ENCODE measurements at regions not wholly inside any gene's neighbourhood (a gene's known extent, or its start where the extent isn't known, plus 50 kb on each side); places are given as distances from the start of the nearest gene placed in this dataset.
"Not testable (repeated sequence)": the region's sequence is repeated elsewhere in the genome, so short reads cannot be mapped to it uniquely, and the experiment has no call there.

GRCh38 chr2:159880729-159881128 is 82.7 kb upstream of the CD302 start:
- H3K4me3 Mint-ChIP-seq = no peak overlapping the region
- no peaks in the 10 kb centered on the region for H3K27me3 Mint-ChIP-seq
- no peaks in the 10 kb centered on the region for H3K9me3 Mint-ChIP-seq
- peaks cover 81% of the 10 kb centered on the region for H3K36me3 Mint-ChIP-seq (ENCODE audit: low read depth)
- peaks cover 45% of the 10 kb centered on the region for H3K4me1 Mint-ChIP-seq (ENCODE audit: low read depth)
- H3K27ac Mint-ChIP-seq = no peak overlapping the region

- Mint-ChIP-seq H3K4me1 (ENCODE audit: low read depth) (peaks cover 52% of the 10 kb centered on the region), H3K27ac (peak overlapping the region; percentile 78), H3K36me3 (ENCODE audit: low read depth) (peaks cover 80% of the 10 kb centered on the region), H3K9me3 (no peaks in the 10 kb centered on the region), H3K27me3 (no peaks in the 10 kb centered on the region), H3K4me3 (no peak overlapping the region)
Observed at GRCh38 chr2:159879051-159879604, 81.1 kb upstream of the CD302 start.

- H3K4me1 Mint-ChIP-seq (ENCODE audit: low read depth) = peaks cover 43% of the 10 kb centered on the region
- no peak overlapping the region for H3K27ac Mint-ChIP-seq
- H3K4me3 Mint-ChIP-seq = no peak overlapping the region
- H3K9me3 Mint-ChIP-seq = no peaks in the 10 kb centered on the region
- H3K36me3 Mint-ChIP-seq (ENCODE audit: low read depth) = peaks cover 65% of the 10 kb centered on the region
- no peaks in the 10 kb centered on the region for H3K27me3 Mint-ChIP-seq
Observed at GRCh38 chr2:159875083-159875482, 77.1 kb upstream of the CD302 start.

- Mint-ChIP-seq H3K36me3 (ENCODE audit: low read depth) (peaks cover 57% of the 10 kb centered on the region), H3K27me3 (no peaks in the 10 kb centered on the region), H3K27ac (no peak overlapping the region), H3K4me3 (no peak overlapping the region), H3K9me3 (no peaks in the 10 kb centered on the region), H3K4me1 (ENCODE audit: low read depth) (peaks cover 26% of the 10 kb centered on the region)
Observed at GRCh38 chr2:159873258-159873657, 75.2 kb upstream of the CD302 start.

GRCh38 chr2:159872353-159872752 is 74.3 kb upstream of the CD302 start:
- peaks cover 20% of the 10 kb centered on the region for H3K4me1 Mint-ChIP-seq (ENCODE audit: low read depth)
- H3K27ac Mint-ChIP-seq = no peak overlapping the region
- H3K27me3 Mint-ChIP-seq = no peaks in the 10 kb centered on the region
- no peaks in the 10 kb centered on the region for H3K9me3 Mint-ChIP-seq
- H3K36me3 Mint-ChIP-seq (ENCODE audit: low read depth) = peaks cover 57% of the 10 kb centered on the region
- no peak overlapping the region for H3K4me3 Mint-ChIP-seq

GRCh38 chr2:159868598-159869159 is 70.7 kb upstream of the CD302 start:
- H3K4me3 Mint-ChIP-seq; H3K9me3 Mint-ChIP-seq; H3K4me1 Mint-ChIP-seq (ENCODE audit: low read depth); H3K27me3 Mint-ChIP-seq; H3K27ac Mint-ChIP-seq: not testable (repeated sequence)
- H3K36me3 Mint-ChIP-seq (ENCODE audit: low read depth) = peaks cover 66% of the 10 kb centered on the region

- H3K27me3 Mint-ChIP-seq = no peaks in the 10 kb centered on the region
- peaks cover 69% of the 10 kb centered on the region for H3K36me3 Mint-ChIP-seq (ENCODE audit: low read depth)
- H3K4me1 Mint-ChIP-seq (ENCODE audit: low read depth) = no peaks in the 10 kb centered on the region
- no peak overlapping the region for H3K4me3 Mint-ChIP-seq
- H3K9me3 Mint-ChIP-seq = no peaks in the 10 kb centered on the region
- no peak overlapping the region for H3K27ac Mint-ChIP-seq
Observed at GRCh38 chr2:159867567-159868361, 69.8 kb upstream of the CD302 start.

- Mint-ChIP-seq H3K4me1 (ENCODE audit: low read depth) (peaks cover 13% of the 10 kb centered on the region), H3K36me3 (ENCODE audit: low read depth) (peaks cover 76% of the 10 kb centered on the region)
Observed at GRCh38 chr2:159863526-159864160, 65.6 kb upstream of the CD302 start.

GRCh38 chr2:159860581-159861310 is 62.7 kb upstream of the CD302 start:
- H3K9me3 Mint-ChIP-seq = no peaks in the 10 kb centered on the region
- H3K4me3 Mint-ChIP-seq = no peak overlapping the region
- peaks cover 66% of the 10 kb centered on the region for H3K36me3 Mint-ChIP-seq (ENCODE audit: low read depth)
- H3K27ac Mint-ChIP-seq = no peak overlapping the region
- H3K27me3 Mint-ChIP-seq = no peaks in the 10 kb centered on the region
- peaks cover 13% of the 10 kb centered on the region for H3K4me1 Mint-ChIP-seq (ENCODE audit: low read depth)

More at GRCh38 chr2:159863526-159864160, 65.6 kb upstream of the CD302 start:
- H3K27ac Mint-ChIP-seq = no peak overlapping the region
- H3K27me3 Mint-ChIP-seq = no peaks in the 10 kb centered on the region
- H3K9me3 Mint-ChIP-seq = no peaks in the 10 kb centered on the region
- H3K4me3 Mint-ChIP-seq = no peak overlapping the region

GRCh38 chr2:159859583-159859982 is 61.6 kb upstream of the CD302 start:
- Mint-ChIP-seq H3K36me3 (ENCODE audit: low read depth) (peaks cover 66% of the 10 kb centered on the region), H3K4me1 (ENCODE audit: low read depth) (peaks cover 13% of the 10 kb centered on the region), H3K4me3 (no peak overlapping the region), H3K9me3 (no peaks in the 10 kb centered on the region), H3K27ac (no peak overlapping the region), H3K27me3 (no peaks in the 10 kb centered on the region)

GRCh38 chr2:159856760-159857159 is 58.8 kb upstream of the CD302 start:
- Mint-ChIP-seq H3K9me3 (no peaks in the 10 kb centered on the region), H3K27me3 (no peaks in the 10 kb centered on the region), H3K36me3 (ENCODE audit: low read depth) (peaks cover 60% of the 10 kb centered on the region), H3K4me1 (ENCODE audit: low read depth) (peaks cover 13% of the 10 kb centered on the region), H3K4me3 (no peak overlapping the region), H3K27ac (no peak overlapping the region)

GRCh38 chr2:159855557-159856061 is 57.6 kb upstream of the CD302 start:
- Mint-ChIP-seq H3K4me1 (ENCODE audit: low read depth) (peaks cover 8% of the 10 kb centered on the region), H3K4me3 (no peak overlapping the region), H3K27ac (peak overlapping the region; percentile 31), H3K27me3 (no peaks in the 10 kb centered on the region), H3K9me3 (no peaks in the 10 kb centered on the region), H3K36me3 (ENCODE audit: low read depth) (peaks cover 66% of the 10 kb centered on the region)

GRCh38 chr2:159855143-159855542 is 57.1 kb upstream of the CD302 start:
- Mint-ChIP-seq H3K4me3 (no peak overlapping the region), H3K27ac (peak overlapping the region; percentile 31), H3K27me3 (no peaks in the 10 kb centered on the region), H3K9me3 (no peaks in the 10 kb centered on the region), H3K4me1 (ENCODE audit: low read depth) (peaks cover 5% of the 10 kb centered on the region), H3K36me3 (ENCODE audit: low read depth) (peaks cover 64% of the 10 kb centered on the region)

- H3K4me3 Mint-ChIP-seq = no peak overlapping the region
- peaks cover 66% of the 10 kb centered on the region for H3K36me3 Mint-ChIP-seq (ENCODE audit: low read depth)
- H3K27ac Mint-ChIP-seq = no peak overlapping the region
- H3K4me1 Mint-ChIP-seq (ENCODE audit: low read depth) = peaks cover 5% of the 10 kb centered on the region
- no peaks in the 10 kb centered on the region for H3K27me3 Mint-ChIP-seq
- H3K9me3 Mint-ChIP-seq = no peaks in the 10 kb centered on the region
Observed at GRCh38 chr2:159854481-159854880, 56.5 kb upstream of the CD302 start.
